KMS-11 (cell line): ENCODE measurements at regions not wholly inside any gene's neighbourhood (a gene's known extent, or its start where the extent isn't known, plus 50 kb on each side); places are given as distances from the start of the nearest gene placed in this dataset.
"Not testable (repeated sequence)": the region's sequence is repeated elsewhere in the genome, so short reads cannot be mapped to it uniquely, and the experiment has no call there.

Experiments used
- H2AFZ ChIP-seq: fragments of 200-600 bp; sonication (generic); 2 replicates; pipeline ENCODE4 v1.6.1; 2016; ENCODE audit warnings: antibody characterized with exemption, mixed run types, low read depth
- H3K27ac ChIP-seq: fragments of 200-600 bp; sonication (generic); 2 replicates; pipeline ENCODE4 v1.6.1; 2016; ENCODE audit warnings: mild to moderate bottlenecking, mixed run types
- H3K27me3 ChIP-seq: fragments of 200-600 bp; sonication (generic); 2 replicates; pipeline ENCODE4 v1.6.1; 2017; ENCODE audit warnings: mild to moderate bottlenecking, low read depth, mixed run types, moderate library complexity; ENCODE audit not compliant: insufficient read depth
- H3K36me3 ChIP-seq: fragments of 200-600 bp; sonication (generic); 2 replicates; pipeline ENCODE4 v1.6.1; 2017; ENCODE audit warnings: mild to moderate bottlenecking, mixed run types; ENCODE audit not compliant: insufficient read depth
- H3K4me1 ChIP-seq: fragments of 200-600 bp; sonication (generic); 2 replicates; pipeline ENCODE4 v1.6.1; 2016; ENCODE audit warnings: mild to moderate bottlenecking, low read depth, mixed run types; ENCODE audit not compliant: poor library complexity, severe bottlenecking
- H3K4me2 ChIP-seq: fragments of 200-600 bp; sonication (generic); 2 replicates; pipeline ENCODE4 v1.7.0; 2016; ENCODE audit warnings: mild to moderate bottlenecking, mixed run types
- H3K4me3 ChIP-seq: fragments of 200-600 bp; sonication (generic); IDR thresholded peaks from 2 replicates; pipeline ENCODE4 v1.6.1; 2017; ENCODE audit warnings: low read depth, low read length, mixed read lengths; ENCODE audit not compliant: insufficient read depth
- H3K79me2 ChIP-seq: fragments of 200-600 bp; sonication (generic); 2 replicates; pipeline ENCODE4 v1.6.1; 2016; ENCODE audit warnings: low read depth, mixed run types; ENCODE audit not compliant: insufficient read depth
- H3K9ac ChIP-seq: fragments of 200-600 bp; sonication (generic); 2 replicates; pipeline ENCODE4 v1.6.1; 2016; ENCODE audit warnings: mild to moderate bottlenecking, mixed run types
- H4K20me1 ChIP-seq: fragments of 200-600 bp; sonication (generic); 2 replicates; pipeline ENCODE4 v1.6.1; 2016; ENCODE audit warnings: mild to moderate bottlenecking, mixed run types; ENCODE audit not compliant: insufficient read depth
- CTCF ChIP-seq: fragments of 200-600 bp; sonication (generic); conservative IDR thresholded peaks from 2 replicates; pipeline ENCODE4 v1.6.1; 2017; ENCODE audit warnings: low read depth, mild to moderate bottlenecking, antibody characterized with exemption, low read length, moderate library complexity, mixed read lengths

- Histone ChIP-seq H3K9ac (no peak overlapping the region), H3K4me2 (no peak overlapping the region), H3K27ac (no peak overlapping the region), H2AFZ (no peak overlapping the region), H3K79me2 (no peaks in the 10 kb centered on the region), H3K4me1 (no peaks in the 10 kb centered on the region), H3K36me3 (no peaks in the 10 kb centered on the region), H3K4me3 (no peak overlapping the region), H3K27me3 (no peaks in the 10 kb centered on the region), H4K20me1 (no peaks in the 10 kb centered on the region)
- no peak for TF ChIP-seq CTCF
These were observed 62.2 kb downstream of the KCTD12 start for GRCh38 chr13:76823969-76824368.

GRCh38 chr13:76822698-76823267 lies 63.4 kb downstream of the KCTD12 start:
- Histone ChIP-seq H3K9ac (no peak overlapping the region), H3K4me3 (no peak overlapping the region), H3K27me3 (no peaks in the 10 kb centered on the region), H2AFZ (no peak overlapping the region), H3K4me2 (no peak overlapping the region), H3K79me2 (no peaks in the 10 kb centered on the region), H3K4me1 (no peaks in the 10 kb centered on the region), H3K36me3 (no peaks in the 10 kb centered on the region), H4K20me1 (no peaks in the 10 kb centered on the region), H3K27ac (no peak overlapping the region)
- no peak for TF ChIP-seq CTCF

GRCh38 chr13:76821222-76821621 lies 65.0 kb downstream of the KCTD12 start:
- H3K27ac ChIP-seq, H3K27me3 ChIP-seq, H3K4me3 ChIP-seq, H3K36me3 ChIP-seq, H4K20me1 ChIP-seq, H3K4me2 ChIP-seq, H3K79me2 ChIP-seq, H2AFZ ChIP-seq, H3K9ac ChIP-seq, H3K4me1 ChIP-seq: not testable (repeated sequence)

GRCh38 chr13:76820759-76821158 lies 65.4 kb downstream of the KCTD12 start:
- H3K27me3 ChIP-seq: no peaks in the 10 kb centered on the region
- H3K4me2 ChIP-seq: no peak overlapping the region
- no peaks in the 10 kb centered on the region for H3K79me2 ChIP-seq

More at GRCh38 chr13:76820759-76821158, 65.4 kb downstream of the KCTD12 start:
- no peak overlapping the region for H3K4me3 ChIP-seq
- no peak overlapping the region for H2AFZ ChIP-seq
- TF ChIP-seq CTCF: no peak
- H3K36me3 ChIP-seq: no peaks in the 10 kb centered on the region
- no peaks in the 10 kb centered on the region for H3K4me1 ChIP-seq
- no peaks in the 10 kb centered on the region for H4K20me1 ChIP-seq
- H3K9ac ChIP-seq: no peak overlapping the region
- no peak overlapping the region for H3K27ac ChIP-seq
